Karpas-422 (cell line): ENCODE measurements at regions not wholly inside any gene's neighbourhood (a gene's known extent, or its start where the extent isn't known, plus 50 kb on each side); places are given as distances from the start of the nearest gene placed in this dataset.

Experiments
- DNase-seq: peaks from one replicate; pipeline ENCODE4 v3.0.0-alpha.2; 2015
- H2AFZ ChIP-seq: fragments of 200-600 bp; sonication (generic); 2 replicates; pipeline ENCODE4 v1.6.1; 2014; ENCODE audit warnings: antibody characterized with exemption, low read length, mixed read lengths
- H3K27ac ChIP-seq: fragments of 200-600 bp; sonication (generic); 2 replicates; pipeline ENCODE4 v1.5.1; 2014; ENCODE audit warnings: mild to moderate bottlenecking, low read length, moderate library complexity
- H3K27me3 ChIP-seq: fragments of 200-600 bp; sonication (generic); 2 replicates; pipeline ENCODE4 v1.6.1; 2014; ENCODE audit warnings: low read length, mixed read lengths
- H3K36me3 ChIP-seq: fragments of 200-600 bp; sonication (generic); 2 replicates; pipeline ENCODE4 v1.6.1; 2014; ENCODE audit warnings: low read length, mixed read lengths; ENCODE audit not compliant: insufficient read depth
- H3K4me1 ChIP-seq: fragments of 200-600 bp; sonication (generic); 2 replicates; pipeline ENCODE4 v1.6.1; 2014; ENCODE audit warnings: mild to moderate bottlenecking, low read length, mixed read lengths
- H3K4me2 ChIP-seq: fragments of 200-600 bp; sonication (generic); 2 replicates; pipeline ENCODE4 v1.6.1; 2014; ENCODE audit warnings: low read length, low read depth, mild to moderate bottlenecking; ENCODE audit not compliant: poor library complexity, severe bottlenecking
- H3K4me3 ChIP-seq: fragments of 200-600 bp; sonication (generic); 2 replicates; pipeline ENCODE4 v1.5.1; 2014; ENCODE audit warnings: mild to moderate bottlenecking, antibody characterized with exemption, low read length, mixed read lengths
- H3K79me2 ChIP-seq: fragments of 200-600 bp; sonication (generic); 2 replicates; pipeline ENCODE4 v1.6.1; 2014; ENCODE audit warnings: mild to moderate bottlenecking, low read length, mixed read lengths
- H3K9ac ChIP-seq: fragments of 200-600 bp; sonication (generic); 2 replicates; pipeline ENCODE4 v1.6.0; 2014; ENCODE audit warnings: low read length
- H3K9me2 ChIP-seq: fragments of 200-600 bp; sonication (generic), shearing (Covaris generic); replicated peaks from 2 replicates; pipeline ENCODE4 v1.6.0; 2014; ENCODE audit warnings: mild to moderate bottlenecking, low read length, moderate library complexity; ENCODE audit not compliant: insufficient read depth
- H3K9me3 ChIP-seq: fragments of 300-700, 200-600 bp; sonication (generic); 2 replicates; pipeline ENCODE4 v1.6.1; 2014; ENCODE audit warnings: low read length, mixed read lengths
- H4K20me1 ChIP-seq: fragments of 200-600 bp; sonication (generic); 2 replicates; pipeline ENCODE4 v1.6.1; 2014; ENCODE audit warnings: mild to moderate bottlenecking, antibody characterized with exemption, low read length, low read depth; ENCODE audit not compliant: insufficient read depth

- no peak for DNase-seq
- no peaks in the 10 kb centered on the region for H3K79me2 ChIP-seq
- peaks cover 32% of the 10 kb centered on the region for H3K9me3 ChIP-seq
- H2AFZ ChIP-seq: no peak overlapping the region
- H3K4me2 ChIP-seq: no peak overlapping the region
- no peak overlapping the region for H3K9ac ChIP-seq
- H3K27me3 ChIP-seq: no peaks in the 10 kb centered on the region
- no peak overlapping the region for H3K4me3 ChIP-seq
- H4K20me1 ChIP-seq: no peaks in the 10 kb centered on the region
- H3K27ac ChIP-seq: no peak overlapping the region
- no peaks in the 10 kb centered on the region for H3K4me1 ChIP-seq
- H3K9me2 ChIP-seq: no peaks in the 10 kb centered on the region
- H3K36me3 ChIP-seq: no peaks in the 10 kb centered on the region
Measured at GRCh38 chr10:108014145-108014901, 849.8 kb upstream of the SORCS1 start.

DNA sequence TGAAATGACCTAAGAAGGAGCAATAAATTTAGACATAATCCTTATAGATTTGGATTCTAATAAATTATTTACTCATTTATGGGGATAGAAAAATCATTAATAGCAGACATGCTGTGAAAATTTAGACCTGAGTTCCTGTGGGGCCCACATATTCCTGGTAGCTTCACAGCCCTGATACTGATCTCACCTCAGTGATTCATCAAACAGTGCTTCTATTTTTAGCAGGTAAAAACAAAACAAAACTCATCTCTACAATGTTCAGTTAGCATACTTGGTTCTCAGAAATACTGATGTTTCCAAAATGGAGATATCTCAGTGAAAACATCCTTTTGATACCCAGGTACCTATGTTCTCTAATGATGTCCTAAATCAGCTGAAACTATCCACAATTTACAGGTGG lies 841.1 kb upstream of the SORCS1 start:
- Histone ChIP-seq H4K20me1 (no peaks in the 10 kb centered on the region), H3K9me3 (peaks cover 27% of the 10 kb centered on the region), H3K79me2 (no peaks in the 10 kb centered on the region), H3K36me3 (no peaks in the 10 kb centered on the region), H2AFZ (no peak overlapping the region), H3K27me3 (no peaks in the 10 kb centered on the region), H3K4me2 (no peak overlapping the region), H3K27ac (no peak overlapping the region), H3K4me3 (no peak overlapping the region), H3K9me2 (no peaks in the 10 kb centered on the region), H3K4me1 (no peaks in the 10 kb centered on the region), H3K9ac (no peak overlapping the region)
- no peak for DNase-seq

DNA sequence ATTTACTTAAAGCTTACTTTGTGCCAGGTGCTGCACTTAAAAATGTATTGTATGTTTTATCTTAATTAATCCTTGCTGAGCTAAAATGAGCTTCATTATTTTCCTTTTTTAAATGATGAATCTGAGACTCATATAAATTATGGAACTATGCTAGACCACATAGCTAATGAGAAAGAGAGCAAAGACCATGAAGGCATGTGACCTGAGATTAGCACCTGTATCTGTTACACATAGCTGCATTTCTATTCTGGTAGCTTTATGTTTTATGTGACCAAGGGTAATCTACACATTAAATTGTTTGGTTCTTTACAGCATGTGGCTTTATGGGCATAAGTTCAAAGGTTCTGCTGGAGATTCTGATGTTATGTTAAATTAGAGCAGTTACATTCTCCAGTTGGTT lies 839.1 kb upstream of the SORCS1 start:
- Histone ChIP-seq H3K4me3 (no peak overlapping the region), H3K4me2 (no peak overlapping the region), H2AFZ (no peak overlapping the region), H3K9ac (no peak overlapping the region), H4K20me1 (no peaks in the 10 kb centered on the region), H3K27me3 (no peaks in the 10 kb centered on the region), H3K79me2 (no peaks in the 10 kb centered on the region), H3K9me2 (no peaks in the 10 kb centered on the region), H3K4me1 (no peaks in the 10 kb centered on the region), H3K9me3 (peaks cover 28% of the 10 kb centered on the region), H3K27ac (no peak overlapping the region), H3K36me3 (no peaks in the 10 kb centered on the region)
- DNase-seq: no peak

DNA sequence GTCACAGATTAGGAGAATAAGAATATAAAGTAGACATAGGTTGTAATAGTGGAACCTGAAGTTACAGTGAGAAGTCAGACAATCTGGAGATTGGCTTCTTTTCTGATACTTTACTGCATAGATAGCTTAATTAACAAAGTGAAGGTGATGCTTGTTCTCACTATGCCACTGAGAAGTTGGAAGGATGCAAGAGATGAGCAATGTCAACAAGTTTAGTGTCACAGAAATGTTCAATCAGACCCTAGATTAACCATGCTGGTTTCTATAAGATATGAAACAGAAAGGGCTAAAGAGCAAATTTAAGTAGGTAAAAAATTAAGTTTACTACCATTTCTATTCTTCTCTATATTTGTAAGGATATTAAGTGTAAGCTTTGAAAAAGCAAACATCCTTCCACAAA lies 838.6 kb upstream of the SORCS1 start:
- H3K4me3 ChIP-seq: no peak overlapping the region
- H3K27me3 ChIP-seq: no peaks in the 10 kb centered on the region
- H2AFZ ChIP-seq: no peak overlapping the region
- H3K4me1 ChIP-seq: no peaks in the 10 kb centered on the region
- no peaks in the 10 kb centered on the region for H3K36me3 ChIP-seq
- no peak for DNase-seq
- H3K79me2 ChIP-seq: no peaks in the 10 kb centered on the region
- no peak overlapping the region for H3K9ac ChIP-seq
- H3K27ac ChIP-seq: no peak overlapping the region
- peaks cover 28% of the 10 kb centered on the region for H3K9me3 ChIP-seq
- no peak overlapping the region for H3K4me2 ChIP-seq
- no peaks in the 10 kb centered on the region for H4K20me1 ChIP-seq
- no peaks in the 10 kb centered on the region for H3K9me2 ChIP-seq

- H3K9me3 ChIP-seq: peaks cover 22% of the 10 kb centered on the region
- no peaks in the 10 kb centered on the region for H3K27me3 ChIP-seq
- H3K4me3 ChIP-seq: no peak overlapping the region
- no peak overlapping the region for H2AFZ ChIP-seq
- DNase-seq: no peak
- H3K9ac ChIP-seq: no peak overlapping the region
- H3K4me1 ChIP-seq: no peaks in the 10 kb centered on the region
- H3K36me3 ChIP-seq: no peaks in the 10 kb centered on the region
- H3K79me2 ChIP-seq: no peaks in the 10 kb centered on the region
- H3K4me2 ChIP-seq: no peak overlapping the region
- no peaks in the 10 kb centered on the region for H4K20me1 ChIP-seq
- no peak overlapping the region for H3K27ac ChIP-seq
- H3K9me2 ChIP-seq: no peaks in the 10 kb centered on the region
Measured at GRCh38 chr10:108000365-108000764, 835.9 kb upstream of the SORCS1 start.

DNA sequence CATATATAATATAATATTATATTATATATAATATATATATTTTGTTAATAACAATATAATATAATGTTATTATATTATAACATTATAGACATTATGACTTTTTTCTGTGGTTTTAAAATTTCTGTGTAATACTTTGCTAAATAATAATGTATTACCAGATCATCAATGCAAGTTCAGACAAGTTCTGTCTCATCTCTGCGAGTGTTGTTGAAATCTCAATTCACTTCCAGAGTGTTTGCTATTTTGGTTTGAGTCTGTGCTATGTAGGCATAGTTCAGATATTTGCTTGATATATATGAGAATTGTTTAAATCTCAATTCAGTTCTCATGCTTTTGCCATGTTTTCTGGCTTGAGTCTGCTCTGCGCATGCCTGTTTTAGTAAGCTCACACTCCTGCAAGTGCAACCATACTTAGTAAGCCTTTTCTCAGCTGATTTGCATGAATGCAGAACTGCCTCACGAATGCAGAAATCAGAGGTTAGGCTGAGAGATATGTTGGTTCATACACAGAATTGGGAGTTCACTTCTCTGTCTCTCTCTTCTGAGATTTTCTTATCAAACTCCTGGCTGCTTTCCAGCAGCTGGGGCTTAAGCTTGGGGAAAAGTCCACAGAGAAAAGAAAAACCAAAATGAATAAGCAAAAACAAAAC lies 830.2 kb upstream of the SORCS1 start:
- H3K9me3 ChIP-seq: peaks cover 22% of the 10 kb centered on the region
- H3K79me2 ChIP-seq: no peaks in the 10 kb centered on the region
- H3K4me1 ChIP-seq: no peaks in the 10 kb centered on the region
- no peaks in the 10 kb centered on the region for H4K20me1 ChIP-seq
- H3K9me2 ChIP-seq: no peaks in the 10 kb centered on the region; the same call in 1 of the 2 replicates
- no peak overlapping the region for H3K27ac ChIP-seq
- DNase-seq: no peak
- no peak overlapping the region for H3K4me2 ChIP-seq
- H3K4me3 ChIP-seq: no peak overlapping the region
- H3K27me3 ChIP-seq: no peaks in the 10 kb centered on the region
- H2AFZ ChIP-seq: no peak overlapping the region
- no peaks in the 10 kb centered on the region for H3K36me3 ChIP-seq
- no peak overlapping the region for H3K9ac ChIP-seq

DNA sequence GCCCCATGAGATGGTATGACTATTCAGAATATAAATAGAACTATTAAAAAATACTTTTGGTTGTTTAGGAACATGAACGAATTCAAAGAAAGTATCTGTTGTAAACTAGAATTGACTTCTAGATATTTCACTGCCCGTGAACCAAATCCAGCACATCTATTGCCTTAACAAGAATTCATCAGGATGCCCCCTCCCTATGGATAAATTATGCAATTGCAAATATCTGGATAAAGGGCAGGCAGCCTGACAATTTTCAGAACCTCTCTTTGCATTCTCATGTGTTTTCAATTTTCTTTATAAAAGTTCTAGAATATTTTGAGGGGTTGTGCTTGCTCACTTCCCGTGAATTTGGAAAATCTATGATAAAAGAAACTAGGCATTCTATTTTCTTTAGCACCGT lies 822.1 kb upstream of the SORCS1 start:
- Histone ChIP-seq H4K20me1 (no peaks in the 10 kb centered on the region), H3K4me2 (no peak overlapping the region), H3K79me2 (no peaks in the 10 kb centered on the region), H3K9ac (no peak overlapping the region), H3K27ac (no peak overlapping the region), H3K27me3 (no peaks in the 10 kb centered on the region), H3K36me3 (no peaks in the 10 kb centered on the region), H2AFZ (no peak overlapping the region), H3K9me3 (peaks cover 18% of the 10 kb centered on the region), H3K4me1 (no peaks in the 10 kb centered on the region), H3K4me3 (no peak overlapping the region), H3K9me2 (no peaks in the 10 kb centered on the region)
- DNase-seq: no peak

DNA sequence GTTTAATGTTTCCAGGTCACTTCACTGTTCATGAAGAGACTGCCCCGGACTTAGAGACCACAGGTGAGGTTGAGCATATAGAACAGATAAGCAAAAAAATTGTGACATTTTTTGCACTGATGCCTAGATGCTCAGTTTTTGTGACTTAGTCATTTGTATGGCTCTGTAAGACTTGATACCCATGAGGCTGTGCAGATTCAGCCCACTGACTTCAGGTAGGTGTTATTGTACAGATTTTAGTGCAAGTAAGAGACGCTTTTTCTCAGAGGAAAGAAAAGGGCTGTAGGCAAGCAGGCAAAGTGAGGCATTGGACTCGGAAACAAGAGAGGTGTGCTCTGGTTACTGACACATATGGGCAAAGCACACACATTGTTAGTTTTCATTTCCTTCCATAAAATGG lies 820.1 kb upstream of the SORCS1 start:
- H3K27ac ChIP-seq: no peak overlapping the region
- no peak overlapping the region for H3K9ac ChIP-seq
- no peaks in the 10 kb centered on the region for H3K79me2 ChIP-seq
- H3K36me3 ChIP-seq: no peaks in the 10 kb centered on the region
- no peaks in the 10 kb centered on the region for H3K4me1 ChIP-seq
- DNase-seq: no peak
- no peaks in the 10 kb centered on the region for H4K20me1 ChIP-seq
- no peaks in the 10 kb centered on the region for H3K27me3 ChIP-seq
- H3K4me3 ChIP-seq: no peak overlapping the region
- H3K9me2 ChIP-seq: no peaks in the 10 kb centered on the region
- H3K4me2 ChIP-seq: no peak overlapping the region
- H3K9me3 ChIP-seq: peaks cover 13% of the 10 kb centered on the region
- H2AFZ ChIP-seq: no peak overlapping the region
